HFFc6 (cell line): ENCODE measurements at regions not wholly inside any gene's neighbourhood (a gene's known extent, or its start where the extent isn't known, plus 50 kb on each side); places are given as distances from the start of the nearest gene placed in this dataset.

Source experiments
- DNase-seq: peaks from one replicate; pipeline ENCODE4 v3.0.0-alpha.2; 2018
- H3K27ac Mint-ChIP-seq: 2 replicates; pipeline ENCODE4 v1.8.0; 2020; ENCODE audit warnings: mild to moderate bottlenecking, mixed read lengths
- H3K27me3 Mint-ChIP-seq: 2 replicates; pipeline ENCODE4 v1.8.0; 2021; ENCODE audit warnings: mild to moderate bottlenecking, moderate library complexity, mixed read lengths; ENCODE audit not compliant: insufficient read depth
- H3K36me3 Mint-ChIP-seq: 2 replicates; pipeline ENCODE4 v1.8.0; 2021; ENCODE audit warnings: low read depth, mixed read lengths
- H3K4me1 Mint-ChIP-seq: 2 replicates; pipeline ENCODE4 v1.8.0; 2020; ENCODE audit warnings: low read depth, mixed read lengths
- H3K4me3 Mint-ChIP-seq: 2 replicates; pipeline ENCODE4 v1.8.0; 2020; ENCODE audit warnings: mild to moderate bottlenecking, moderate library complexity, mixed read lengths
- H3K9me3 Mint-ChIP-seq: 2 replicates; pipeline ENCODE4 v1.8.0; 2020; ENCODE audit warnings: mild to moderate bottlenecking, mixed read lengths
- TF ChIP-seq, protein P1 (sequence below): fragments of 200-600 bp; sonication (generic); IDR thresholded peaks from 2 replicates; pipeline ENCODE4 v1.5.0; 2021; ENCODE audit warnings: antibody characterized with exemption, mild to moderate bottlenecking

GRCh38 chr13:78325585-78325984 lies 277.8 kb downstream of the POU4F1 start:
- TF ChIP-seq, protein P1, sequence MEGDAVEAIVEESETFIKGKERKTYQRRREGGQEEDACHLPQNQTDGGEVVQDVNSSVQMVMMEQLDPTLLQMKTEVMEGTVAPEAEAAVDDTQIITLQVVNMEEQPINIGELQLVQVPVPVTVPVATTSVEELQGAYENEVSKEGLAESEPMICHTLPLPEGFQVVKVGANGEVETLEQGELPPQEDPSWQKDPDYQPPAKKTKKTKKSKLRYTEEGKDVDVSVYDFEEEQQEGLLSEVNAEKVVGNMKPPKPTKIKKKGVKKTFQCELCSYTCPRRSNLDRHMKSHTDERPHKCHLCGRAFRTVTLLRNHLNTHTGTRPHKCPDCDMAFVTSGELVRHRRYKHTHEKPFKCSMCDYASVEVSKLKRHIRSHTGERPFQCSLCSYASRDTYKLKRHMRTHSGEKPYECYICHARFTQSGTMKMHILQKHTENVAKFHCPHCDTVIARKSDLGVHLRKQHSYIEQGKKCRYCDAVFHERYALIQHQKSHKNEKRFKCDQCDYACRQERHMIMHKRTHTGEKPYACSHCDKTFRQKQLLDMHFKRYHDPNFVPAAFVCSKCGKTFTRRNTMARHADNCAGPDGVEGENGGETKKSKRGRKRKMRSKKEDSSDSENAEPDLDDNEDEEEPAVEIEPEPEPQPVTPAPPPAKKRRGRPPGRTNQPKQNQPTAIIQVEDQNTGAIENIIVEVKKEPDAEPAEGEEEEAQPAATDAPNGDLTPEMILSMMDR: no peak
- H3K27ac Mint-ChIP-seq: no peak overlapping the region
- no peak for DNase-seq
- H3K4me1 Mint-ChIP-seq: no peaks in the 10 kb centered on the region
- H3K27me3 Mint-ChIP-seq: no peaks in the 10 kb centered on the region; the same call in 1 of the 2 replicates
- no peak overlapping the region for H3K4me3 Mint-ChIP-seq
- no peaks in the 10 kb centered on the region for H3K36me3 Mint-ChIP-seq
- no peaks in the 10 kb centered on the region for H3K9me3 Mint-ChIP-seq

DNA sequence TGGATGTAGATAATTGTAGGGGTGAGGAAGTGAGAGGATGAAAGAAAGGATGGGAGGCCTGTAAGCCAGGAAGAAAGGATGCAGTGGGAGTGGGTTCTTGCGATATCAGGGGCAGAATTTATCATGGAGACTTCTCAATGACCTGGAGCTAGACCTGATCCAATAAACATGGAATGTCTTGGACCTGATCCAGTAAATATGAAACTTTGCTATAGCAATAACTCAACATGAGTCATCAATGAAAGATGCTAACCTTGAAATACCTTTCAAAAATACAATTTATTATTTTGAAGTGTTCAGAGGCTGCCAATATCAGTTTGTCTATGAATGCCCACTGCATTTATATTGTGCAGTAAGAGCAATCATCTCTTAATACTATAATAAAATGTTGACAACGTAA lies 279.5 kb downstream of the POU4F1 start:
- Mint-ChIP-seq H3K27me3 (no peaks in the 10 kb centered on the region; the same call in 1 of the 2 replicates), H3K27ac (no peak overlapping the region), H3K4me1 (no peaks in the 10 kb centered on the region), H3K36me3 (no peaks in the 10 kb centered on the region), H3K4me3 (no peak overlapping the region), H3K9me3 (no peaks in the 10 kb centered on the region)
- no peak for DNase-seq
- TF ChIP-seq, protein P1: no peak

- H3K36me3 Mint-ChIP-seq: no peaks in the 10 kb centered on the region
- no peaks in the 10 kb centered on the region; the same call in 1 of the 2 replicates for H3K27me3 Mint-ChIP-seq
- no peak overlapping the region for H3K4me3 Mint-ChIP-seq
- no peak for DNase-seq
- no peak overlapping the region for H3K27ac Mint-ChIP-seq
- TF ChIP-seq, protein P1: no peak
- no peaks in the 10 kb centered on the region for H3K4me1 Mint-ChIP-seq
- no peaks in the 10 kb centered on the region for H3K9me3 Mint-ChIP-seq
These were observed 280.3 kb downstream of the POU4F1 start for GRCh38 chr13:78323040-78323439.

DNA sequence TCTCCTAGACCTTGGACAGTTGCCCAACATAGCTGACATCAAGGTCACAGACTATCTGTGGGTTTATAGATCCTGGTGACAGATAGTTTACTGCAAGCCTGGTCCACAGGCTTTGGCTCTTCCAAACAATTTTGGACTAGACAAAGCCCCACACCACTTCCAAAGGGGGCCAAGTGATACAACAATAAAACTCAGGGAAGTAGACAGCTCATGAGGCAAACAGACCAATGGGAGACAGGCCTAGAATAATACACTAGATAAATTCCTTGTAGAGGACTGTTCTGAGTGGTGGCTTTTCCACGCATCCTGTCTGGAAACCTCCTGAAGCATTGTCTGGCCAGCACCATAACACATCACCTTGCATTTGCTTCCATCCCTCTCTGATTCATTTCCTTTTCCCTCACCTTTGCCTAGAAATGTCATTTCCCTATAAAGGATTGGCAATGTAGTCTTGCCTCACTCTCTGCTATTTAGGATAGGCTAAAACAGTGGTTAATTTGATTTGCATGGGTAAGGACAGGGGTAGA lies 284.2 kb downstream of the POU4F1 start:
- DNase-seq: no peak
- no peaks in the 10 kb centered on the region for H3K9me3 Mint-ChIP-seq
- H3K36me3 Mint-ChIP-seq: no peaks in the 10 kb centered on the region
- H3K27ac Mint-ChIP-seq: no peak overlapping the region
- H3K4me3 Mint-ChIP-seq: no peak overlapping the region
- no peaks in the 10 kb centered on the region; the same call in 1 of the 2 replicates for H3K27me3 Mint-ChIP-seq
- no peaks in the 10 kb centered on the region for H3K4me1 Mint-ChIP-seq
- TF ChIP-seq, protein P1: no peak

DNA sequence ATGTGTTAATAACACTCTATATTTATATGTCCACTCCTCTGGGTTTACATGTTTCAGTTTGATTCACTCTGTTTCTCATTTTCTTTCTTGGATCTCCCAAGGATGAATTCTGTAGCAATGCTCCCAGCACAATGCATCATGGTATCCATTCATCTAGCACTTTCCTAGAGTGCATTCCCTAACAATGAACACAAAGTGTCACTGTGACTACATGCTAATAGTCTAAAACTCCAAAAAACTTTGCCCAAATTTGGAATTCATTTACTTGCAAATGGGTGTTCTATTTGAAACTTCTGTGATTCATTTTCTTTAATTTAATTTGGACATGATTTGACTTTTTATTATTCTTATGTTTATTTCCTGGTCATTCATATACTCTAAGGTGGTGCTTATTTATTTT lies 286.3 kb downstream of the POU4F1 start:
- no peak overlapping the region for H3K27ac Mint-ChIP-seq
- TF ChIP-seq, protein P1: no peak
- no peaks in the 10 kb centered on the region for H3K4me1 Mint-ChIP-seq
- no peak overlapping the region for H3K4me3 Mint-ChIP-seq
- peaks cover 2% of the 10 kb centered on the region for H3K27me3 Mint-ChIP-seq
- H3K36me3 Mint-ChIP-seq: no peaks in the 10 kb centered on the region
- DNase-seq: no peak
- no peaks in the 10 kb centered on the region for H3K9me3 Mint-ChIP-seq
